Body of pancreas (tissue), 4 donors: ENCODE measurements at regions not wholly inside any gene's neighbourhood (a gene's known extent, or its start where the extent isn't known, plus 50 kb on each side); places are given as distances from the start of the nearest gene placed in this dataset.
A peak's percentile ranks its signal among the peaks of the same experiment; 100 is the strongest.

Experiments used
- ATAC-seq: fragments of 150-250 bp; one replicate; pipeline ENCODE4 v1.9.1; 2016
- DNase-seq, 4 donors: peaks; one replicate each; pipeline ENCODE4 v3.0.0-alpha.2; 2019
- H3K27ac ChIP-seq, 4 donors: fragments of 200-600 bp; sonication (generic); 1 replicate in 3 of 4; 2 replicates in 1 of 4; pipeline versions ENCODE4 v1.5.1 to v1.6.1; 2016 to 2019; ENCODE audit warnings: mild to moderate bottlenecking in 1 of 4, mixed read lengths in 1 of 4, moderate library complexity in 1 of 4
- H3K27me3 ChIP-seq, 2 donors: fragments of 200-600 bp; sonication (generic); one replicate each; pipeline ENCODE4 v1.6.0; 2016; ENCODE audit warnings: mild to moderate bottlenecking in 1 of 2
- H3K36me3 ChIP-seq, 2 donors: fragments of 200-600 bp; sonication (generic); replicated peaks in 1 of 2; 2 replicates each; pipeline ENCODE4 v1.5.1; 2016; ENCODE audit warnings: low read depth in 2 of 2; ENCODE audit not compliant: insufficient read depth in 1 of 2
- H3K4me1 ChIP-seq: fragments of 200-600 bp; sonication (generic); one replicate; pipeline ENCODE4 v1.6.0; 2016
- H3K4me3 ChIP-seq, 2 donors: fragments of 200-600 bp; sonication (generic); 1 replicate in 1 of 2; 2 replicates in 1 of 2; pipeline ENCODE4 v1.5.1; 2016 to 2019
- H3K9me3 ChIP-seq, 3 donors: fragments of 200-600 bp; sonication (generic); 1 replicate in 2 of 3; 2 replicates in 1 of 3; pipeline ENCODE4 v1.5.1; 2016
- CTCF ChIP-seq, 7 experiments: fragments of 450-650 bp in 4 of 7; fragments of 200-600 bp in 3 of 7; sonication (generic) in 3 of 7; IDR thresholded peaks; one replicate each; pipeline ENCODE4 v1.5.1; 2016 to 2019; ENCODE audit warnings: antibody characterized with exemption in 7 of 7
- POLR2A ChIP-seq, 3 donors: fragments of 450-650 bp; IDR thresholded peaks; one replicate each; pipeline ENCODE4 v1.6.1; 2016; ENCODE audit warnings: antibody characterized with exemption in 3 of 3, mild to moderate bottlenecking in 2 of 3
- WGBS, 2 donors: methylation state at CpG; one replicate each; pipeline ENCODE4 v1.1.5; 2017; 5-methylcytosine and 5-hydroxymethylcytosine counted together
- intact Hi-C: fragments of 100-400 bp; cut with DNase I; formaldehyde crosslinking; loops from one replicate; pipeline ENCODE4 v1.15.1; 2023

- WGBS, 2 donors, result 3 to 4% methylated on average over 27 to 28 of the region's 28 CpGs
- TF ChIP-seq CTCF (IDR thresholded peaks at IDR 0.05), result no peak
- TF ChIP-seq POLR2A (IDR thresholded peaks at IDR 0.05), result no peak
- Histone ChIP-seq H3K27me3 (peaks cover 0 to 25% of the 10 kb centered on the region in 2 donors), H3K9me3 (no peaks in the 10 kb centered on the region), H3K4me3 (no peak overlapping the region), H3K27ac (no peak overlapping the region), H3K36me3 (no peaks in the 10 kb centered on the region), H3K4me1 (no peaks in the 10 kb centered on the region)
- peak in 3 of 4 donors; percentile 6 to 30 (median 25) for DNase-seq
- no peak for ATAC-seq
- intact Hi-C loops, result no loop called here
Observed at GRCh38 chr6:27672113-27672799, 199.4 kb upstream of the ZNF184 start.

- H3K27ac ChIP-seq, result no peak overlapping the region
- peaks cover 0 to 15% of the 10 kb centered on the region in 2 donors for H3K27me3 ChIP-seq
- ATAC-seq (no peak), DNase-seq (no peak)
- TF ChIP-seq POLR2A (IDR thresholded peaks at IDR 0.05), result no peak
- no peak for TF ChIP-seq CTCF (IDR thresholded peaks at IDR 0.05)
- intact Hi-C loops, result no loop called here
- H3K4me1 ChIP-seq, result no peaks in the 10 kb centered on the region
- no peaks in the 10 kb centered on the region for H3K9me3 ChIP-seq
- H3K4me3 ChIP-seq, result no peak overlapping the region
- H3K36me3 ChIP-seq, result no peaks in the 10 kb centered on the region
- 8 to 21% methylated on average over 18 of the region's 18 CpGs for WGBS, 2 donors
Observed at GRCh38 chr6:27669624-27670301, 196.9 kb upstream of the ZNF184 start.

- Histone ChIP-seq H3K36me3 (no peaks in the 10 kb centered on the region), H3K9me3 (no peaks in the 10 kb centered on the region), H3K27me3 (peaks cover 0 to 15% of the 10 kb centered on the region in 2 donors), H3K27ac (no peak overlapping the region), H3K4me1 (no peaks in the 10 kb centered on the region), H3K4me3 (no peak overlapping the region)
- DNase-seq (no peak), ATAC-seq (no peak)
- no peak for TF ChIP-seq POLR2A (IDR thresholded peaks at IDR 0.05)
- 4 to 20% methylated on average over 11 of the region's 11 CpGs for whole genome bisulfite sequencing, 2 donors
- intact Hi-C loops, result no loop called here
Observed at GRCh38 chr6:27669295-27669623, 196.4 kb upstream of the ZNF184 start.

GRCh38 chr6:27668442-27669294 lies 195.8 kb upstream of the ZNF184 start:
- peak; percentile 16 to 53 (median 49) for DNase-seq
- Histone ChIP-seq H3K4me3 (no peak overlapping the region), H3K36me3 (no peaks in the 10 kb centered on the region), H3K4me1 (no peaks in the 10 kb centered on the region), H3K9me3 (no peaks in the 10 kb centered on the region), H3K27me3 (peaks cover 0 to 15% of the 10 kb centered on the region in 2 donors), H3K27ac (no peak overlapping the region)
- 6 to 7% methylated on average over 35 to 36 of the region's 36 CpGs for WGBS, 2 donors
- no peak for TF ChIP-seq POLR2A (IDR thresholded peaks at IDR 0.05)
- no peak for TF ChIP-seq CTCF (IDR thresholded peaks at IDR 0.05)
- ATAC-seq, result peak; percentile 21
- intact Hi-C loops, result no loop called here
